GM12874 (cell line): ENCODE measurements at regions not wholly inside any gene's neighbourhood (a gene's known extent, or its start where the extent isn't known, plus 50 kb on each side); places are given as distances from the start of the nearest gene placed in this dataset.

Source experiments
- TF ChIP-seq, protein P1 (sequence below): IDR thresholded peaks from 2 replicates; pipeline ENCODE4 v1.5.1; 2011; ENCODE audit warnings: low read depth, mild to moderate bottlenecking, control low read depth, low read length, moderate library complexity; ENCODE audit not compliant: insufficient read depth

DNA sequence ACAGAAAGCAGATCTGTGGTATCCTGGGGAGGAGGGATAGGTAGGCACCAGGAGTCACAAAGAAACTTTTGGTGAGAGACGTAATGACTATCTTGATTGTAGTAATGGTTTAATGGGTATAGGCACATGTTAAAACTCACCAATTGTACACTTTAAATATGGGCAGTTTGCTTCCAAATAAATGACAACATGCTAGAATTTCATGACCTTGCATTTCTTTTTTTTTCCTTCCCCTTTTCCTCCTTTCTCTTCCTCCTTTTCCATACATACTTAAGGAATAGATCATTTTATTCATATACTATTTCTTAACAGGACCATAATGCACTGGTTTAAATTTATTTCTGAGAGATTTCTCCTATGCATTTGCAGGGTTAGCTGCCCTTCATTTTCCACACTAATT is 341.8 kb downstream of the TMEM182 start:
- TF ChIP-seq, protein P1, sequence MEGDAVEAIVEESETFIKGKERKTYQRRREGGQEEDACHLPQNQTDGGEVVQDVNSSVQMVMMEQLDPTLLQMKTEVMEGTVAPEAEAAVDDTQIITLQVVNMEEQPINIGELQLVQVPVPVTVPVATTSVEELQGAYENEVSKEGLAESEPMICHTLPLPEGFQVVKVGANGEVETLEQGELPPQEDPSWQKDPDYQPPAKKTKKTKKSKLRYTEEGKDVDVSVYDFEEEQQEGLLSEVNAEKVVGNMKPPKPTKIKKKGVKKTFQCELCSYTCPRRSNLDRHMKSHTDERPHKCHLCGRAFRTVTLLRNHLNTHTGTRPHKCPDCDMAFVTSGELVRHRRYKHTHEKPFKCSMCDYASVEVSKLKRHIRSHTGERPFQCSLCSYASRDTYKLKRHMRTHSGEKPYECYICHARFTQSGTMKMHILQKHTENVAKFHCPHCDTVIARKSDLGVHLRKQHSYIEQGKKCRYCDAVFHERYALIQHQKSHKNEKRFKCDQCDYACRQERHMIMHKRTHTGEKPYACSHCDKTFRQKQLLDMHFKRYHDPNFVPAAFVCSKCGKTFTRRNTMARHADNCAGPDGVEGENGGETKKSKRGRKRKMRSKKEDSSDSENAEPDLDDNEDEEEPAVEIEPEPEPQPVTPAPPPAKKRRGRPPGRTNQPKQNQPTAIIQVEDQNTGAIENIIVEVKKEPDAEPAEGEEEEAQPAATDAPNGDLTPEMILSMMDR: no peak

GRCh38 chr2:103119352-103119751 is 357.5 kb downstream of the TMEM182 start:
- TF ChIP-seq, protein P1: no peak

GRCh38 chr2:103121106-103121505 is 359.3 kb downstream of the TMEM182 start:
- TF ChIP-seq, protein P1: no peak

DNA sequence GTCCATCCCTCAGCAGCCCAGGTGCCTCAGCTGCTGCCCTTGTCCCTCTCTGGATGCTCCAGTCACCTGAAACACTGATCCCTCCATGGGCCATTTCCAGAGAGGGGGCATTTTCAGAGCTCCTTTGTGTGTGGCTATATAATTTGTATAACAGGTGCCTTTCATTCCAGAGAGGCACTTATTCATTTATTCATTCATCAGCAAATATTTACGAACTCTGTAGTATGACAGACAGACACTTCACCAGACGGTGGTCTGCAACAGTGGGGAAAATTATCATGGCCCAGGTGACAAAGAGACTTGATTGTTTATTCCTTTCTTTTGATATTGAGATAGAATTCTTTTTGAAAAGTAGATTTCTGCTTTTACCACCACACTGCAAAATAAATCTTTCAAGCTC is 361.7 kb downstream of the TMEM182 start:
- TF ChIP-seq, protein P1: no peak

GRCh38 chr2:103130857-103131256 is 369.0 kb downstream of the TMEM182 start:
- TF ChIP-seq, protein P1: no peak

DNA sequence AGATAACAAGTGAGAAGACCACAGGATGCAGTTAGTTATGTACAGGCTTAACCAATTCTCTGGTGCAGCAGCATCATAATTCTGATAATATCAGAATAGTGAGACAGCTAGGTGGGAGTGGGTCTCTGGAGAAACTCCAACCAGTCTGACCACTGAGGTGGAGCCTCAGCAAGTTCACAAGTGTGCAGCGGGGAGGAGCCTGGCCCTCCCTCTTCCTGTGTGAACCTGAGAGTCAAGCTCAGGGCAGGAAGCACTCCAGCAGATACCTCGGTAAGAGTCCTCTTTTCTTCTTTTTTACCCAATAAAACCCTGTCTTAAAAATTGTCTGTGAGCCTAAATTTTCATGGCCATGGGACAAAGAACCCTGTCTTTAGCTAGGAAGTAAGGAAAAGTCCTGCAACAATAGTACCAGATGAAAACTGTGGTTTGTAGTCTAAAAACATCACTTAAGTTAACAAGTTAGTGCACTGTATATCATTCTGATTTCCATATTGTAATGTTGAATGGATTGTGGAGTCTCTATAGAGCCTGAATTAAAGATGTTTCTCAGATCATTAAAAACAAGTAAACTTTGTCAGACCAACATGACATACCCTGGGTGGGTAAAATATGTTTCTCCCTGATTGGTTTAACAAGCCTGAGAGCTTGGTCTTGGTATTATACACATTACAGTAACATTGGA is 370.8 kb downstream of the TMEM182 start:
- TF ChIP-seq, protein P1: no peak

- TF ChIP-seq, protein P1: no peak
Observed at GRCh38 chr2:103135679-103136078, 373.8 kb downstream of the TMEM182 start.
